Caco-2 (cell line): ENCODE measurements at regions not wholly inside any gene's neighbourhood (a gene's known extent, or its start where the extent isn't known, plus 50 kb on each side); places are given as distances from the start of the nearest gene placed in this dataset.

Experiments used
- BruUV-seq: library from RNA; stranded (reverse); fragments of 400-500 nt; replicated peaks from 2 replicates; lab custom pipeline; 2021; lab: Mats Ljungman, UMichigan
- CTCF ChIA-PET: fragments of 300-600 bp; sonication (Branson Sonifier 250); formaldehyde crosslinking; loops from one replicate; lab custom pipeline; 2022; ENCODE audit warnings: antibody characterized with exemption; lab: Charles Lee
- POLR2A ChIA-PET: fragments of 300-600 bp; sonication (Branson Sonifier 250); formaldehyde crosslinking; loops from one replicate; lab custom pipeline; 2022; ENCODE audit warnings: antibody characterized with exemption; lab: Charles Lee
- DNase-seq, 2 experiments: peaks; one replicate each; pipeline versions ENCODE4 v3.0.0 to v3.0.0-alpha.2; 2020 to 2022
- H3K27me3 ChIP-seq: replicated peaks from 2 replicates; pipeline ENCODE4 v1.6.0; 2011; ENCODE audit warnings: low read length; ENCODE audit not compliant: control insufficient read depth, insufficient read depth
- H3K36me3 ChIP-seq: 2 replicates; pipeline ENCODE4 v1.5.1; 2011; ENCODE audit warnings: low read length; ENCODE audit not compliant: control insufficient read depth, insufficient read depth
- H3K4me1 ChIP-seq: fragments of 250-450 bp; sonication (Bioruptor Pico); 2 replicates; pipeline ENCODE4 v1.5.1; 2020; ENCODE audit warnings: mild to moderate bottlenecking
- H3K4me3 ChIP-seq: 2 replicates; pipeline ENCODE4 v1.5.1; 2011; ENCODE audit warnings: low read depth, mild to moderate bottlenecking, control low read depth, low read length
- H3K9me3 ChIP-seq: fragments of 250-450 bp; sonication (Bioruptor Pico); 2 replicates; pipeline ENCODE4 v1.5.1; 2020; ENCODE audit warnings: mild to moderate bottlenecking, moderate library complexity
- H3K27ac Mint-ChIP-seq: one replicate; pipeline ENCODE4 v1.8.0; 2022; ENCODE audit warnings: mixed read lengths; ENCODE audit not compliant: unreplicated experiment
- H3K27me3 Mint-ChIP-seq: one replicate; pipeline ENCODE4 v1.8.0; 2022; ENCODE audit warnings: mixed read lengths; ENCODE audit not compliant: insufficient read depth, unreplicated experiment
- H3K36me3 Mint-ChIP-seq: one replicate; pipeline ENCODE4 v1.8.0; 2022; ENCODE audit warnings: mild to moderate bottlenecking, mixed read lengths; ENCODE audit not compliant: insufficient read depth, unreplicated experiment
- H3K4me1 Mint-ChIP-seq: one replicate; pipeline ENCODE4 v1.8.0; 2022; ENCODE audit warnings: low read depth, mixed read lengths; ENCODE audit not compliant: unreplicated experiment
- H3K4me3 Mint-ChIP-seq: one replicate; pipeline ENCODE4 v1.8.0; 2022; ENCODE audit warnings: mild to moderate bottlenecking, moderate library complexity, mixed read lengths; ENCODE audit not compliant: unreplicated experiment
- H3K9me3 Mint-ChIP-seq: one replicate; pipeline ENCODE4 v1.8.0; 2022; ENCODE audit warnings: mixed read lengths; ENCODE audit not compliant: unreplicated experiment
- intact Hi-C: fragments of 100-400 bp; cut with micrococcal nuclease; formaldehyde crosslinking; loops from one replicate; pipeline ENCODE4 v1.10.0; 2022; ENCODE audit not compliant: unreplicated experiment
- TF ChIP-seq, protein P1 (sequence below), 2 experiments: fragments of 200-600 bp in 1 of 2; IDR thresholded peaks; 1 replicate in 1 of 2; 2 replicates in 1 of 2; pipeline versions ENCODE4 v1.5.1 to v1.8.0; 2011 to 2022; ENCODE audit warnings: antibody characterized with exemption in 1 of 2, control low read depth in 1 of 2, inconsistent platforms in 1 of 2, low read depth in 1 of 2, low read length in 1 of 2, mild to moderate bottlenecking in 1 of 2, moderate library complexity in 1 of 2; ENCODE audit not compliant: insufficient read depth in 1 of 2, severe bottlenecking in 1 of 2, unreplicated experiment in 1 of 2

DNA sequence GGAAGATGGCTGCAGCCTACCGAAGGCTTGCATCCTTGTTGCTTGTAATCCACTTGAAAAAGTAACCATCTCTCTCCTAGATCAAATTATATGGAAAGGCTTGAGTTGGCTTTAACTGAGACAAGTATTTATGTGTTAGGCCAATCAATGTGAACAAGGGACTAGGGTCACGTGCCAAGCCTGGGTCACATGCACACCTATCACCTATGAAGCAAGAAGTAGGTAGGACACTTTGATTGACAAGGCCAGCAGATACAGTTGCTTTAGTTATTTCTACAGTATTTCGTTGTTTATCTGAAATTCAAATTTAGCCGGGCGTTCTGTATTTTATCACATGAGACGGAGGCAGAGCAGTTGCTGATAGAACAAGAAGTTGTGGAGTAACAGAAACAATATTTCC is 212.3 kb upstream of the OTX2 start:
- POLR2A ChIA-PET, result no interaction called here
- no peak overlapping the region for H3K4me3 ChIP-seq
- Mint-ChIP-seq H3K9me3 (peaks cover 9% of the 10 kb centered on the region), H3K4me3 (no peak overlapping the region), H3K27ac (no peak overlapping the region), H3K4me1 (no peaks in the 10 kb centered on the region), H3K27me3 (peaks cover 9% of the 10 kb centered on the region), H3K36me3 (no peaks in the 10 kb centered on the region)
- no peak for DNase-seq
- H3K9me3 ChIP-seq, result no peaks in the 10 kb centered on the region
- CTCF ChIA-PET, result no interaction called here
- intact Hi-C loops, result no loop called here
- no TSS peak for BruUV-seq
- H3K27me3 ChIP-seq, result no peaks in the 10 kb centered on the region
- no peaks in the 10 kb centered on the region for H3K36me3 ChIP-seq
- no peaks in the 10 kb centered on the region for H3K4me1 ChIP-seq
- TF ChIP-seq, protein P1, sequence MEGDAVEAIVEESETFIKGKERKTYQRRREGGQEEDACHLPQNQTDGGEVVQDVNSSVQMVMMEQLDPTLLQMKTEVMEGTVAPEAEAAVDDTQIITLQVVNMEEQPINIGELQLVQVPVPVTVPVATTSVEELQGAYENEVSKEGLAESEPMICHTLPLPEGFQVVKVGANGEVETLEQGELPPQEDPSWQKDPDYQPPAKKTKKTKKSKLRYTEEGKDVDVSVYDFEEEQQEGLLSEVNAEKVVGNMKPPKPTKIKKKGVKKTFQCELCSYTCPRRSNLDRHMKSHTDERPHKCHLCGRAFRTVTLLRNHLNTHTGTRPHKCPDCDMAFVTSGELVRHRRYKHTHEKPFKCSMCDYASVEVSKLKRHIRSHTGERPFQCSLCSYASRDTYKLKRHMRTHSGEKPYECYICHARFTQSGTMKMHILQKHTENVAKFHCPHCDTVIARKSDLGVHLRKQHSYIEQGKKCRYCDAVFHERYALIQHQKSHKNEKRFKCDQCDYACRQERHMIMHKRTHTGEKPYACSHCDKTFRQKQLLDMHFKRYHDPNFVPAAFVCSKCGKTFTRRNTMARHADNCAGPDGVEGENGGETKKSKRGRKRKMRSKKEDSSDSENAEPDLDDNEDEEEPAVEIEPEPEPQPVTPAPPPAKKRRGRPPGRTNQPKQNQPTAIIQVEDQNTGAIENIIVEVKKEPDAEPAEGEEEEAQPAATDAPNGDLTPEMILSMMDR (IDR thresholded peaks at IDR 0.05; ENCODE audit: insufficient read depth in 1 of 2, low read depth in 1 of 2, low read length in 1 of 2, severe bottlenecking in 1 of 2, unreplicated experiment in 1 of 2), result no peak

DNA sequence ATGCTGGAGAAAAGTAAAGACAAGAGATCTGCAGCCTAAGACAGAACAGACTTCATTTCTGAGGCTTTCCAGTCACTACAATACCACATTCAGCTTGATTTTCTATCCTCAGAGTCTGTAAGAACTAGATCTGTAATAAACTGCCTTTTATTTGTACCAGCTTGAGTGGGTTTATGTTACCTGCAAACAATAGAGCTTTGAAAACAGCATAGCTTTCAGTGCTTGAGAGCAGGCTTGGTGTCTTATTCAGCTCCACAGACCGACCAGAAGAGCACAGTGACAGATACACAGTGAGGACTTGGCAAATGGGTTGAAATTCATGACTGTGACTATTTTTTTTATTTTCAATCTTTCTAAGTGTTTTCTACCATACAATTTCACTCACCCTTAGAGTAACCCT is 207.8 kb upstream of the OTX2 start:
- Histone ChIP-seq H3K9me3 (peaks cover 7% of the 10 kb centered on the region; the same call in 1 of the 2 replicates), H3K4me1 (no peaks in the 10 kb centered on the region), H3K27me3 (no peaks in the 10 kb centered on the region), H3K4me3 (no peak overlapping the region), H3K36me3 (no peaks in the 10 kb centered on the region)
- no peak overlapping the region for H3K27ac Mint-ChIP-seq
- intact Hi-C loops, result no loop called here
- ChIA-PET POLR2A (no interaction called here), CTCF (no interaction called here)
- H3K9me3 Mint-ChIP-seq, result peaks cover 8% of the 10 kb centered on the region
- H3K4me1 Mint-ChIP-seq, result no peaks in the 10 kb centered on the region
- DNase-seq, result no peak
- no peaks in the 10 kb centered on the region for H3K27me3 Mint-ChIP-seq
- BruUV-seq, result no TSS peak
- no peaks in the 10 kb centered on the region for H3K36me3 Mint-ChIP-seq
- no peak overlapping the region for H3K4me3 Mint-ChIP-seq
- TF ChIP-seq, protein P1 (IDR thresholded peaks at IDR 0.05; ENCODE audit: insufficient read depth in 1 of 2, low read depth in 1 of 2, low read length in 1 of 2, severe bottlenecking in 1 of 2, unreplicated experiment in 1 of 2), result no peak

DNA sequence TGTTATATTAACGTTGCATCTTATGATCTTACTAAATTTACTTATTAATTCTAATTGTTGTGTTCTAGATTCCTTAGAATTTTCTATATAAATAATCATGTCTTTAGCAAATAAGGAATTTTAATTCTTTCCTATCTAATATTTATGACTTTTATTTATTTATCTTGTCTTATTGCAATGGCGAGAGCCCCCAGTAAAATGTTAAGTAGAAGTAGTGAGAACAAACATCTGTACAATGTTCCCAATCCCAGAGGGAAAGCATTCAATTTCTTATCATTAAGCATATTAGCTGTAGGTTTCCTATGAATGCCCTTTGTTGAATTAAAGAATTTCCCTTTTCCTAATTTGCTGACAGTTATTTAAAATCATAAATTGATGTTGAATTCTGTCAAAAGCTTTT is 203.7 kb upstream of the OTX2 start:
- CTCF ChIA-PET, result no interaction called here
- H3K4me1 ChIP-seq, result no peaks in the 10 kb centered on the region
- BruUV-seq, result no TSS peak
- Mint-ChIP-seq H3K4me3 (no peak overlapping the region), H3K36me3 (no peaks in the 10 kb centered on the region), H3K9me3 (peaks cover 8% of the 10 kb centered on the region), H3K4me1 (peaks cover 6% of the 10 kb centered on the region), H3K27me3 (no peaks in the 10 kb centered on the region), H3K27ac (no peak overlapping the region)
- TF ChIP-seq, protein P1 (IDR thresholded peaks at IDR 0.05; ENCODE audit: insufficient read depth in 1 of 2, low read depth in 1 of 2, low read length in 1 of 2, severe bottlenecking in 1 of 2, unreplicated experiment in 1 of 2), result no peak
- no peaks in the 10 kb centered on the region for H3K27me3 ChIP-seq
- peaks cover 7% of the 10 kb centered on the region; the same call in 1 of the 2 replicates for H3K9me3 ChIP-seq
- POLR2A ChIA-PET, result no interaction called here
- intact Hi-C loops, result no loop called here
- no peak for DNase-seq
- no peak overlapping the region for H3K4me3 ChIP-seq
- no peaks in the 10 kb centered on the region for H3K36me3 ChIP-seq
